ENCODE measurements at regions not wholly inside any gene's neighbourhood (a gene's known extent, or its start where the extent isn't known, plus 50 kb on each side); places are given as distances from the start of the nearest gene placed in this dataset.

GRCh38 chr17:13265311-13265710 lies 247.5 kb upstream of the ELAC2 start:
- no peak for TF ChIP-seq CTCF (IDR thresholded peaks at IDR 0.05; ENCODE audit: low read depth, low read length)
- H3K4me3 ChIP-seq (ENCODE audit: low read depth, low read length) = no peak overlapping the region

GRCh38 chr17:13263746-13264145 lies 245.9 kb upstream of the ELAC2 start:
- TF ChIP-seq CTCF (IDR thresholded peaks at IDR 0.05; ENCODE audit: low read depth, low read length) = no peak
- no peak overlapping the region for H3K4me3 ChIP-seq (ENCODE audit: low read depth, low read length)

GRCh38 chr17:13256545-13256944 lies 238.7 kb upstream of the ELAC2 start:
- H3K4me3 ChIP-seq (ENCODE audit: low read depth, low read length) = no peak overlapping the region
- no peak for TF ChIP-seq CTCF (IDR thresholded peaks at IDR 0.05; ENCODE audit: low read depth, low read length)

GRCh38 chr17:13253733-13254410 lies 236.0 kb upstream of the ELAC2 start:
- no peak for TF ChIP-seq CTCF (IDR thresholded peaks at IDR 0.05; ENCODE audit: low read depth, low read length)
- H3K4me3 ChIP-seq (ENCODE audit: low read depth, low read length) = no peak overlapping the region

- no peak for TF ChIP-seq CTCF (IDR thresholded peaks at IDR 0.05; ENCODE audit: low read depth, low read length)
- H3K4me3 ChIP-seq (ENCODE audit: low read depth, low read length) = no peak overlapping the region
Observed at GRCh38 chr17:13244513-13244912, 226.7 kb upstream of the ELAC2 start.

- H3K4me3 ChIP-seq (ENCODE audit: low read depth, low read length) = no peak overlapping the region
- TF ChIP-seq CTCF (IDR thresholded peaks at IDR 0.05; ENCODE audit: low read depth, low read length) = no peak
Observed at GRCh38 chr17:13243585-13243984, 225.8 kb upstream of the ELAC2 start.

GRCh38 chr17:13240851-13241250 lies 223.0 kb upstream of the ELAC2 start:
- no peak for TF ChIP-seq CTCF (IDR thresholded peaks at IDR 0.05; ENCODE audit: low read depth, low read length)
- H3K4me3 ChIP-seq (ENCODE audit: low read depth, low read length) = no peak overlapping the region

All from WI38 (cell line).